HG03045 (cell line): ENCODE measurements at regions not wholly inside any gene's neighbourhood (a gene's known extent, or its start where the extent isn't known, plus 50 kb on each side); places are given as distances from the start of the nearest gene placed in this dataset.

ENCODE experiments used
- ATAC-seq: cut with Tn5 transposase; IDR thresholded peaks from one replicate; pipeline ENCODE4 v1.9.1; 2021; ENCODE audit warnings: mild to moderate bottlenecking, moderate library complexity; ENCODE audit not compliant: unreplicated experiment

- ATAC-seq: no peak
Measured at GRCh38 chr2:216808805-216809425, 50.9 kb downstream of the TNP1 start.

DNA sequence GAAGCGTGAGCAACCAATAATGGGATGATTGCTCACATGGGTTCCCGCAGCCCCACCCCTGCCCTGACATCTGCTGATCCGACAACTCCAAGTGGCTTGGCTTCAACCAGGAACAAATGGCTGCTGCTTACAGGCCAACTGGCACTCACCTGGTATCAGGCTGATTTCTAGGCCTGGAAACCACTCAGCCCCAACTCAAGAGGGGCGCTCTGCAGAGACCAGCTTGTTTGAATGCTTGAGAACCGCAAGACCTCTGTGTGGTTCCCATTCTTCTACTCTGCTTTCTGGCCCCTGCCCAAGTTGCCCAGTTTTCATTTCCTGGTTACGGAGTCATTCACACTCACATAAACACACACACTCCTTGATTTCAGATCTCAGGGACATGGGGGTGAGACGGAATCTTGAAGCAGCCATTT, 52.0 kb downstream of the TNP1 start:
- no peak for ATAC-seq

- ATAC-seq: no peak
Measured at GRCh38 chr2:216804357-216805350, 55.2 kb downstream of the TNP1 start.

DNA sequence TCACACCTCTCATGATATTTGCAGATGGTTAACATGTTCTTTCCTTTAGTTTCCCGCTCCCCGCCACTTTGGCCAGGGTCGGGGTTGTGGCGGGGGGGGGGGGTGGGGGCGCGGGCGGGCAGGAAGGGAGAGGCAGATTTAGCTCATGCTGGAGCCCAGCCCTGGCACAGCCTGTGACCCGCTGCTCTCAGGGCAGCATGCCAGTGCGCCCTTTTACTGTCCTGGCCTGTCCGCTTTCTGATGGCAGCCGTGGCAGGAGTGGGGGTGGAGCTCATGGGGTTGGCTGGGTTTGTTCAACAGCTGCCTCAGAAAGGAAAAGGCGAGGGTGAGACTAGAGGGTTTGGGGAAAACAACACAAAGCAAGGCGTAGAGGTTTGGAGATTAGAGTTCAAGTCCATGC, 56.1 kb downstream of the TNP1 start:
- no peak for ATAC-seq

GRCh38 chr2:216802516-216803215, 57.2 kb downstream of the TNP1 start:
- no peak for ATAC-seq

DNA sequence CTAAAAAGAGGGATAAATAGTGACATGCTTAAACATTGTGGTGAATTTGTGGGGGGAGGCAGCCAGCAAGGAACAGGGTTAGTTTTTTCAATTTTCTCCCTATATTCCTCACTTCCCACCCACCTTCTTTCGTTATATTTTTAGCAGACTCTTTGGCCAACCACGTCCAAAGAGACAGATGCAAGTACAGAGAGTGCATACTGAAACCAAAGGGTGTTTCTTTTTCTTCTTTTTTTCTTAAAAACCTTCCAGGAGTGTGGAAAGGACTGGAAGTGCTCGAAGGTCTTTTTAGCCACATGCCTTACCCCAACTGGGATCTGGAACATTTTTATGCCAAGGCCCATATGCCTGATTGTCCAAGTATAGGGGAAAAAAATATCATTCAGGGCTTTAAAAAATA, 59.0 kb downstream of the TNP1 start:
- ATAC-seq: no peak

- no peak for ATAC-seq
Measured at GRCh38 chr2:216799873-216800431, 59.9 kb downstream of the TNP1 start.

- ATAC-seq: no peak
Measured at GRCh38 chr2:216796115-216796840, 63.6 kb downstream of the TNP1 start.

GRCh38 chr2:216793386-216793785, 66.5 kb downstream of the TNP1 start:
- no peak for ATAC-seq

- ATAC-seq: no peak
Measured at GRCh38 chr2:216792222-216793021, 67.4 kb downstream of the TNP1 start.

DNA sequence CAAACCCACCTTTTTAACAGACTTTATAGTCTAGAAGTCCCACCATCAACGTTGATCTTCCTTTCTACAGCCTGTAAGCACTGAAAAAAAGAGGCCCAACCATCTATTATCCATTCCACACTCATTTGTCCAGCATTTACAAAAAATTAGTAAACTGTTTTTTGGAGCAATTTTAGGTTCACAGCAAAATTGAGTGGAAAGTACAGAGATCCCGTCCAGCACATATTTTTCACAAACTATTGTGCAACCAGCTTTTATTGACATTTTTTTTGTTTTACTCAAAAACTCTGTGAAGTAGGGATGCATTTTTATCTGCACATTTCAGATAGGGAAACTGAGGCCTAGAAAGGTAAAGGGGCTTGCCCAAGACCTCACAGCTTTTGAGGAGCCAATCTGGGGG, 68.6 kb downstream of the TNP1 start:
- no peak for ATAC-seq

GRCh38 chr2:216789081-216789480, 70.8 kb downstream of the TNP1 start:
- ATAC-seq: no peak

DNA sequence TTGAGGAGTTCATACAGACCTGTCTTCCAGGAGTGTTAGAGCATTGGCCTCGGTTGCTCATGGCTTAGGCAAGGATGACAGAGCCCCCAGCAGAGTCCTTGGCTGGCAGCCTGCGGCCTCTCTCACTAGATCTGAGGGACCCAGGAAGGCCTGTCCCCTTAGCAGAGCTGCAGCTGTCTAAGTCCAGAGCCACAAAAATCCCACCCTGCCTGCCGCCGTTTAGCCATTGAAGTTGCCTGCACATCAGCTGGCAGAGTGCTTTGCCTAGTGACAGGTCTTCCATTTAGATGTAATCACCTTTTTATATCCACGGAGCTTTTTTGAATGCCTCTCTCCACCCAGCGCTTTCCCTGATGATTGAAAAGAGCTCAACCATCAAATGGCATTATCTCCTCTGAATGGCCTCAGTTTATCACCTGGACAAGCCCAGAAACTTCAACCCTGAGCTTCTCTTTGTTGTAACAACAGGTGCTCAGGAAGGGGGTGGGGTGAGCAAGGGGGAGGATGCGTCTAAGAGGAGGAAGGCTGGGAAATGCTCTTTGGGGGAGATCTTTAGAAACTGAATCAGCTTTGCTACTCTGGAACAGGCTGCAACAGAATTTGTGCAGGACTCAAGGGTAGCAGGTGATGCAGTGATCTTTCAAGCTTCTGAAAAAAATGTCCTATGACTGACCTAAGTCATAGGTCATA, 71.9 kb downstream of the TNP1 start:
- no peak for ATAC-seq

- ATAC-seq: no peak
Measured at GRCh38 chr2:216786676-216787075, 73.2 kb downstream of the TNP1 start.

- no peak for ATAC-seq
Measured at GRCh38 chr2:216784456-216784855, 75.4 kb downstream of the TNP1 start.

DNA sequence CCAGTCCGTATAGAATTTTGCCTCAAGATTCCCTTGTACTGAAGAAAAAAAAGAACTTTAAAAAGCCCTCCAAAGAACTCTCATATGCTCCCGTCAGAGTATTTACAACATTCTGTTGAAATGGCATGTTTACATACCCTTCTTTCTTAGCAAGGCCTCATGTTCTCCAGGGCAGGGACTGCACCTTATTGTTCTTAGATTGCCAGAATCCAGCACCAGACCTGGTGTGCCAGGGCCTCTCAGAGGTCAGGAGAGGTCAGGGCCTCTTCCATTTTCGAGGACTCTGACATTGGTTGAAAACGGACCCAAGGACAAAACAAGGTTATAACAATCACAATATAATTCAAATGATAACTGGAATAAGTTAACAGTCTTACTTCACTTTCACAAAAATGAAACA, 78.2 kb downstream of the TNP1 start:
- ATAC-seq: no peak

DNA sequence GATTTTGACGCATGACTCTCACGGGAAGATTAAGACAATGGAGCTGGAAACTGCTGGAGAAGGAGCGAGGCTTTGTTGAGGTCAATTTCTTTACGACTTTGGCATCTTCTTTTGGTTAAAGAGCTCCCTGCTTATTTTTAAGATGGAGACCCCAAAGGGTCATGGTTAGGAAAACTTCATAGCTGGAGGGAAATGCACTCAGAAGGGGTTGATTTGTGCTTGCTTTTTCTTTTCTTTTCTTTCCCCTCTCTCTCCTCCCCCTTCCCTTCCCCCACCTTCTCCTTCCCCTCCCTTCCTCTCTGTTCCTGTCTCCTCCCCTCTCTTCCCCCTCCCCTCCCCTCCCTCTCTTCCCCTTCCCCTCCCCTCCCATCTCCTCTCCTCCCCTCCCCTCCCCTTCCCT, 79.0 kb downstream of the TNP1 start:
- no peak for ATAC-seq

DNA sequence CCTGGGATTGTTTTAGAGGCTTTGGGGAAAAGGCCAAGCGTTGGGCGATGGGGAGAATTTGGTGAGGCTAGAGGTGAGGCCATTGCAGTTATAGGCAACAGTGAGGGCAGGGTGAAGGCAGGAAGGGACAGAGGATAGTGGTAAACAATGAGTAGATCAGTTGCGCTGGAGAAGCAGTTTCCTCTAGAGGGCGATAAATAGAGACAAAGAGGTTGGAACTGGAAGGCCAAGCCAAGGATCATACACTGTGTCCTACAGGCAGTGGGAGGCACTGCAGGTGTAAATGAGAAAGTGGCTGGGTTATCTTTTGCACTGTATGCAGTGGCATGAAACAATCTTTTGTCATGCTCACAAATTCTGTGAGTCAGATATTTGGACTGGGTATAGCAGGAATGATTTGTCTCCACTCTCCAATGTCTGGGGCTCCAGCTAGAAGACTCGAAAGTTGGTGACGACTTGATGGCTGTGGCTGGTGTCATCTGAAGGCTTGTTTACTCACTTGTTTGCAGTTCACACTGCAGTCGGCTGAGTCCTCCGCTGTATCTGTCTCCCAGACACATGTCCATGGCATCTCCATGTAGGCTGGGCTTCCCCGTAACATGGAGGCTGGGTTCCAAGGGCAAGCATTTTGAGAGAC, 82.1 kb downstream of the TNP1 start:
- peak; percentile 84 for ATAC-seq
